WTC11 (cell line): ENCODE measurements at regions not wholly inside any gene's neighbourhood (a gene's known extent, or its start where the extent isn't known, plus 50 kb on each side); places are given as distances from the start of the nearest gene placed in this dataset.

Source experiments
- ATAC-seq: fragments of 200-7000 bp; cut with Tn5 transposase; 2 replicates; pipeline ENCODE4 v1.10.0; 2021; ENCODE audit warnings: mild to moderate bottlenecking, moderate library complexity
- CTCF ChIA-PET: fragments of 300-600 bp; sonication (Branson Sonifier 250); formaldehyde crosslinking; loops from one replicate; lab custom pipeline; 2021; ENCODE audit warnings: antibody characterized with exemption; lab: Charles Lee
- POLR2A ChIA-PET: fragments of 350-600 bp; sonication (Branson Sonifier 250); formaldehyde crosslinking; loops from one replicate; lab custom pipeline; 2021; ENCODE audit warnings: antibody characterized with exemption; lab: Charles Lee
- DNase-seq: peaks from one replicate; pipeline ENCODE4 v3.0.0; 2021; ENCODE audit warnings: low spot score
- H3K27ac Mint-ChIP-seq: 2 replicates; pipeline ENCODE4 v1.8.0; 2021; ENCODE audit warnings: mixed read lengths
- H3K27me3 Mint-ChIP-seq: 2 replicates; pipeline ENCODE4 v1.8.0; 2021; ENCODE audit warnings: low read depth, mild to moderate bottlenecking, moderate library complexity, mixed read lengths
- H3K36me3 Mint-ChIP-seq: 2 replicates; pipeline ENCODE4 v1.8.0; 2021; ENCODE audit warnings: mixed read lengths
- H3K4me1 Mint-ChIP-seq: 2 replicates; pipeline ENCODE4 v1.8.0; 2022; ENCODE audit warnings: mixed read lengths
- H3K4me3 Mint-ChIP-seq: 2 replicates; pipeline ENCODE4 v1.8.0; 2021; ENCODE audit warnings: mild to moderate bottlenecking, moderate library complexity, mixed read lengths
- H3K9me3 Mint-ChIP-seq: 2 replicates; pipeline ENCODE4 v1.8.0; 2021; ENCODE audit warnings: mixed read lengths
- AFF4 ChIP-seq: sonication (generic); formaldehyde crosslinking; IDR thresholded peaks from 2 replicates; pipeline ENCODE4 v1.8.1; 2023; ENCODE audit warnings: mild to moderate bottlenecking, missing genetic modification reagents, borderline replicate concordance
- AR ChIP-seq: fragments of 250-450 bp; sonication (Bioruptor Pico); IDR thresholded peaks from 2 replicates; pipeline ENCODE4 v1.9.0; 2021; ENCODE audit warnings: mild to moderate bottlenecking
- ATF2 ChIP-seq: sonication (generic); formaldehyde crosslinking; IDR thresholded peaks from 2 replicates; pipeline ENCODE4 v1.8.1; 2022; ENCODE audit warnings: low read depth, missing genetic modification reagents, borderline replicate concordance
- FOXJ3 ChIP-seq: sonication (generic); formaldehyde crosslinking; IDR thresholded peaks from 2 replicates; pipeline ENCODE4 v1.9.0; 2021; ENCODE audit warnings: missing genetic modification reagents, mild to moderate bottlenecking, borderline replicate concordance
- FOXP1 ChIP-seq: sonication (generic); formaldehyde crosslinking; IDR thresholded peaks from 2 replicates; pipeline ENCODE4 v1.8.0; 2022; ENCODE audit warnings: missing genetic modification reagents, mild to moderate bottlenecking, moderate library complexity, borderline replicate concordance
- GRHL2 ChIP-seq: fragments of 250-450 bp; sonication (Bioruptor Pico); IDR thresholded peaks from 2 replicates; pipeline ENCODE4 v1.8.0; 2022; ENCODE audit warnings: mild to moderate bottlenecking, moderate library complexity; ENCODE audit not compliant: insufficient replicate concordance, severe bottlenecking
- IRF1 ChIP-seq: sonication (generic); formaldehyde crosslinking; IDR thresholded peaks from 2 replicates; pipeline ENCODE4 v1.8.0; 2023; ENCODE audit warnings: missing genetic modification reagents
- NR2C2 ChIP-seq: sonication (generic); formaldehyde crosslinking; IDR thresholded peaks from 2 replicates; pipeline ENCODE4 v1.8.0; 2022; ENCODE audit warnings: mild to moderate bottlenecking, missing genetic modification reagents
- TP53 ChIP-seq: sonication (generic); formaldehyde crosslinking; IDR thresholded peaks from 2 replicates; pipeline ENCODE4 v1.8.1; 2023; ENCODE audit warnings: mild to moderate bottlenecking, missing genetic modification reagents
- ZNF232 ChIP-seq: sonication (generic); formaldehyde crosslinking; IDR thresholded peaks from 2 replicates; pipeline ENCODE4 v1.8.0; 2022; ENCODE audit warnings: mild to moderate bottlenecking, missing genetic modification reagents
- ZNF396 ChIP-seq: fragments of 250-450 bp; sonication (Bioruptor Pico); IDR thresholded peaks from 2 replicates; pipeline ENCODE4 v1.8.0; 2021; ENCODE audit warnings: mild to moderate bottlenecking, moderate library complexity, borderline replicate concordance
- ZNF425 ChIP-seq: fragments of 250-450 bp; sonication (Bioruptor Pico); conservative IDR thresholded peaks from 2 replicates; pipeline ENCODE4 v1.9.0; 2021; ENCODE audit warnings: mild to moderate bottlenecking
- ZNF532 ChIP-seq: fragments of 250-450 bp; sonication (Bioruptor Pico); IDR thresholded peaks from 2 replicates; pipeline ENCODE4 v1.9.0; 2021; ENCODE audit warnings: mild to moderate bottlenecking, borderline replicate concordance

GRCh38 chr16:64280317-64280716, 841.5 kb downstream of the CDH11 start:
- POLR2A ChIA-PET, result no interaction called here

More at GRCh38 chr16:64280317-64280716, 841.5 kb downstream of the CDH11 start:
- no peaks in the 10 kb centered on the region for H3K36me3 Mint-ChIP-seq
- H3K27me3 Mint-ChIP-seq, result no peaks in the 10 kb centered on the region
- TF ChIP-seq AFF4 (CRISPR knock-in tag) (no peak), TP53 (CRISPR knock-in tag) (no peak), ATF2 (CRISPR knock-in tag) (no peak), ZNF232 (no peak), GRHL2 (CRISPR knock-in tag) (no peak), ZNF396 (CRISPR knock-in tag) (no peak), ZNF425 (CRISPR knock-in tag) (no peak), AR (CRISPR knock-in tag) (no peak), NR2C2 (no peak), IRF1 (CRISPR knock-in tag) (no peak), FOXP1 (no peak), FOXJ3 (no peak), ZNF532 (CRISPR knock-in tag) (no peak)
- TF ChIP-seq, all 79 proteins: peak for 0
- H3K4me3 Mint-ChIP-seq, result no peak overlapping the region
- CTCF ChIA-PET, result interaction anchor here (1.2 kb wide), 1 partner anchor 8 kb away, joined by 3 read pairs; no protein-coding TSS in a partner anchor
- no peak for DNase-seq
- no peaks in the 10 kb centered on the region for H3K4me1 Mint-ChIP-seq
- ATAC-seq, result no peak
- H3K9me3 Mint-ChIP-seq, result peaks cover 10% of the 10 kb centered on the region
- H3K27ac Mint-ChIP-seq, result no peak overlapping the region
